ENCODE measurements at regions not wholly inside any gene's neighbourhood (a gene's known extent, or its start where the extent isn't known, plus 50 kb on each side); places are given as distances from the start of the nearest gene placed in this dataset.

DNA sequence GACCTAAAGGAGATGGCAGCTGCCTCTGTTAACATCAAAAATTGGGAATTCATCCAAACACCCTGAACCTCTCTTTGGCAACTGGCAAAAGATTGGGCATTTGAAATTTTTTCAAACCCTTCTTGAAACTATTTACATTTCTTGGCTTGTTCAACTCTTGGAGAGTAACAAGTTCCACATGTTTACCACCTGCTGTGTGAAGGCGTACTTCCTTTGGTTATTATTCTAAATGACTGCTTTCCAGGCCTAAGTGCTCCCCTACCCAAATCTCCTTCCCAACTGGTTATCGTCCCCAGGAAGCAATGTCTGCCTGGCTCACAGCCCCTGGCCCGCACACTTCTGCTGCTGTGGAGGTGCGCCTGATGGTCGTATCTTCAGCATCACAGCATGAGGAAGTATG, 422.7 kb downstream of the DMAC1 start:
- no peaks in the 10 kb centered on the region for H3K27me3 ChIP-seq (ENCODE audit: insufficient read depth, poor library complexity, severe bottlenecking)
- DNase-seq (ENCODE audit: low read depth in 1 of 2, low spot score in 1 of 2) = no peak
- H3K4me3 ChIP-seq (replicated peaks; ENCODE audit: insufficient read depth, low read length) = no peak overlapping the region
- H3K27ac ChIP-seq (replicated peaks) = no peak overlapping the region
- TF ChIP-seq SPI1 (IDR thresholded peaks at IDR 0.05; ENCODE audit: borderline replicate concordance, low read depth) (no peak), REST (IDR thresholded peaks at IDR 0.05; ENCODE audit: insufficient replicate concordance, low read depth) (no peak), POLR2AphosphoS5 (IDR thresholded peaks at IDR 0.05; ENCODE audit: low read depth) (no peak)
- TF ChIP-seq, protein P1, sequence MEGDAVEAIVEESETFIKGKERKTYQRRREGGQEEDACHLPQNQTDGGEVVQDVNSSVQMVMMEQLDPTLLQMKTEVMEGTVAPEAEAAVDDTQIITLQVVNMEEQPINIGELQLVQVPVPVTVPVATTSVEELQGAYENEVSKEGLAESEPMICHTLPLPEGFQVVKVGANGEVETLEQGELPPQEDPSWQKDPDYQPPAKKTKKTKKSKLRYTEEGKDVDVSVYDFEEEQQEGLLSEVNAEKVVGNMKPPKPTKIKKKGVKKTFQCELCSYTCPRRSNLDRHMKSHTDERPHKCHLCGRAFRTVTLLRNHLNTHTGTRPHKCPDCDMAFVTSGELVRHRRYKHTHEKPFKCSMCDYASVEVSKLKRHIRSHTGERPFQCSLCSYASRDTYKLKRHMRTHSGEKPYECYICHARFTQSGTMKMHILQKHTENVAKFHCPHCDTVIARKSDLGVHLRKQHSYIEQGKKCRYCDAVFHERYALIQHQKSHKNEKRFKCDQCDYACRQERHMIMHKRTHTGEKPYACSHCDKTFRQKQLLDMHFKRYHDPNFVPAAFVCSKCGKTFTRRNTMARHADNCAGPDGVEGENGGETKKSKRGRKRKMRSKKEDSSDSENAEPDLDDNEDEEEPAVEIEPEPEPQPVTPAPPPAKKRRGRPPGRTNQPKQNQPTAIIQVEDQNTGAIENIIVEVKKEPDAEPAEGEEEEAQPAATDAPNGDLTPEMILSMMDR (IDR thresholded peaks at IDR 0.05; ENCODE audit: insufficient read depth, low read length) = no peak

DNA sequence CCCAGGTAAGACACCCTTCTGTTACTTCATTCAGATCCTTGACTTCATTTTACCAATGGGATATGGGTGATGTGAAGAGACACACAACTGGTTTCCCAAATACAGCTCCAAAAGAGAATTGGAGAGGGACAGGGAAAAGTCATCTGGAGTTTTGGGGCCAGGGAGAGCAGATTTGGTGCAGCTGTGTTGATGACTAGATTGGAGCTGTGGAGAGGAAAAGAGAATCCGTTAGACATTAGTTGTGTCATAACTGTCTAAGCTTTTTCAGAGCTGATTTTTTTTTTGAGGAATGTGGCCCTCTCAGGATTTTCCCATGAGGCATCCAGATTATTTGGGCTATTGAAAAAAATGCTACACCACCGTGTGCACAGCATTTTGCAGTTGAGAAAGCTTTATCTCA, 423.4 kb downstream of the DMAC1 start:
- no peak overlapping the region for H3K4me3 ChIP-seq (replicated peaks; ENCODE audit: insufficient read depth, low read length)
- no peaks in the 10 kb centered on the region for H3K27me3 ChIP-seq (ENCODE audit: insufficient read depth, poor library complexity, severe bottlenecking)
- no peak for DNase-seq (ENCODE audit: low read depth in 1 of 2, low spot score in 1 of 2)
- no peak overlapping the region for H3K27ac ChIP-seq (replicated peaks)
- TF ChIP-seq, protein P1 (IDR thresholded peaks at IDR 0.05; ENCODE audit: insufficient read depth, low read length) = no peak
- TF ChIP-seq REST (IDR thresholded peaks at IDR 0.05; ENCODE audit: insufficient replicate concordance, low read depth) (no peak), GABPA (IDR thresholded peaks at IDR 0.05; ENCODE audit: low read depth) (no peak), SPI1 (IDR thresholded peaks at IDR 0.05; ENCODE audit: borderline replicate concordance, low read depth) (no peak), POLR2AphosphoS5 (IDR thresholded peaks at IDR 0.05; ENCODE audit: low read depth) (no peak)

DNA sequence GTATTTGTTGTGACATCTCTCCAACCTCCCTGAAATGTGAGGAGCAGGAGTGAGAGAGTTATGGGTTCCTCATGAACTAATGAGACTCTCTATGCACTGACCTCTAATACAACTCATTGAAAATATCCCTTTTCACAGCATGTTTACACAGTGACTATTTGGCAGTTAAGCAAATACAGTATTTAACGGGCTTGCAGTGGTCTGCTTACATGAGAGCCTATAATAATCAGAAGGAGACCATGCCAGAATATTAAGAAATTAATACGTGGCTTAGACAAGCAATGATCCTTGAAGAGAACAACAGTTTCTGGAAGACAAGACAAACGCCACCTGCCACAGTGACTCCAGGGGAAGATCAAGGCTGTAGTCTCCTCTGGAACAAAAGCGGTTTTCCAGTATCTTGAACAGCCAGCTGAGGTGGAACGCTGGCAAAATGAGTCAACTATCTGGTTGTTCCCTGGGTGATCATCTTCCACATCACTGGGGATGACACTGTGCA, 424.5 kb downstream of the DMAC1 start:
- Histone ChIP-seq H3K27me3 (ENCODE audit: insufficient read depth, poor library complexity, severe bottlenecking) (no peaks in the 10 kb centered on the region), H3K27ac (replicated peaks) (no peak overlapping the region)

More for the DNA sequence above, 424.5 kb downstream of the DMAC1 start:
- H3K4me3 ChIP-seq (replicated peaks; ENCODE audit: insufficient read depth, low read length) = no peak overlapping the region
- no peak for DNase-seq (ENCODE audit: low read depth in 1 of 2, low spot score in 1 of 2)
- TF ChIP-seq POLR2AphosphoS5 (IDR thresholded peaks at IDR 0.05; ENCODE audit: low read depth) (no peak), SPI1 (IDR thresholded peaks at IDR 0.05; ENCODE audit: borderline replicate concordance, low read depth) (no peak), REST (IDR thresholded peaks at IDR 0.05; ENCODE audit: insufficient replicate concordance, low read depth) (no peak), GABPA (IDR thresholded peaks at IDR 0.05; ENCODE audit: low read depth) (no peak)
- TF ChIP-seq, protein P1 (IDR thresholded peaks at IDR 0.05; ENCODE audit: insufficient read depth, low read length) = no peak

Measured in HL-60 (cell line).